ENCODE measurements at regions not wholly inside any gene's neighbourhood (a gene's known extent, or its start where the extent isn't known, plus 50 kb on each side); places are given as distances from the start of the nearest gene placed in this dataset.

- in situ Hi-C loops (cut with HindIII; ENCODE audit: low pct_unique_long_range_greater_than_20kb, low sequenced_read_pairs): no loop called here
- DNase-seq (ENCODE audit: low read depth): no peak
Measured at GRCh38 chr4:148773313-148773712, 331.1 kb upstream of the NR3C2 start.

GRCh38 chr4:148770848-148771247 is 328.6 kb upstream of the NR3C2 start:
- in situ Hi-C loops (cut with HindIII; ENCODE audit: low pct_unique_long_range_greater_than_20kb, low sequenced_read_pairs): no loop called here
- DNase-seq (ENCODE audit: low read depth): no peak

- in situ Hi-C loops (cut with HindIII; ENCODE audit: low pct_unique_long_range_greater_than_20kb, low sequenced_read_pairs): no loop called here
Measured at GRCh38 chr4:148770377-148770776, 328.2 kb upstream of the NR3C2 start.

DNA sequence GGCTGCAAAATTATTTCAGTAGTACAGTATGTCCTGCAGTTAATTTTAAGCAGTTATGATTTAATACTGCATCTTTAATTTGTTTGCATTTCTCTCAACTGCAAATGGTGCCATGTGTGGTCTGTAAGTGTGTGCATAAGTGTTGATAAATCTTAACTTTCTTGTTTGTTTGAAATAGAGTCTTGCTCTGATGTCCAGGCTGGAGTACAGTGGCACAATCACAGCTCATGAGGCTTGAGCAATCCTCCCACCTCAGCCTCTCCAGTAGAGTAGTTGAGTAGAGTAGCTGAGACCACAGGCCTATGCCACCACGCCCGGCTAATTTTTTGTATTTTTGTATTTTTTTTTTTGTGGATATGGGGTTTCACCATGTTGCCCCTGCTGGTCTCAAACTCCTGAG is 322.5 kb upstream of the NR3C2 start:
- DNase-seq (ENCODE audit: low read depth): no peak
- in situ Hi-C loops (cut with HindIII; ENCODE audit: low pct_unique_long_range_greater_than_20kb, low sequenced_read_pairs): no loop called here

More at GRCh38 chr4:148770377-148770776, 328.2 kb upstream of the NR3C2 start:
- no peak for DNase-seq (ENCODE audit: low read depth)

DNA sequence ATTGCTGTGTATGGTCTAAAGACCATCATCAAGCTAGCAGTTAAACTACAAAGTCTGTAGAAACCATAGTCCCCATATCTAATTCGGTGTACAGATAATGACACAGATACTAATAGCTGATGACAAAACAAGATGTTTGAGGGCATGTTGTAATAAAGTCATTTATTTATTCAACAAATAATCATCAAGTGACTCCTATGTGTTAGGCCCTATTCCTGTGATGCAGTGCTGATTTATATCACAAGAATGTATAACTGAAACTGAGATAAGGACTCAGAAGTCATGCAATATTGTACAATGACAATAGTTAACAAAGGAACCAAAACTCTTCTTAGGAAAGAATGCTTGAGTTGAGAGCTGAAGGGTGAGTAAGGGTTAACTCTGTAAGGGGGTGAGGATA is 315.0 kb upstream of the NR3C2 start:
- in situ Hi-C loops (cut with HindIII; ENCODE audit: low pct_unique_long_range_greater_than_20kb, low sequenced_read_pairs): no loop called here
- DNase-seq (ENCODE audit: low read depth): no peak

DNA sequence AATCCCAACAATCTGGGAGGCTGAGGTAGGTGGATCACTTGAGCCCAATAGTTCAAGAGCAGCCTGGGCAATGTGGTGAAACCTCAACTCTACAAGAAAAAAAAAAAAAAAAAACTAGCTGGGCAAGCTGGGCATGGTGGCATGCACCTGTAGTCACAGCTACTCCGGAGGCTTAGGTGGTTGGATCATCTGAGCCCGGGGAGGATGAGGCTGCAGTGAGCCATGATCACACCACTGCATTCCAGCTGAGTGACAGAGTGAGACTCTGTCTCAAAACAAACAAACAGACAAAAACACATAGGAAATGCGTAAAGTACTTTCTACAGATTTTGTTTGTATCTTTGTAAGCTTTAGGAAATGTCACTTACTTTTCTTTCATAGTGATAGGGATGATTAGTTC is 307.2 kb upstream of the NR3C2 start:
- peak; percentile 23 for DNase-seq (ENCODE audit: low read depth)
- in situ Hi-C loops (cut with HindIII; ENCODE audit: low pct_unique_long_range_greater_than_20kb, low sequenced_read_pairs): no loop called here

DNA sequence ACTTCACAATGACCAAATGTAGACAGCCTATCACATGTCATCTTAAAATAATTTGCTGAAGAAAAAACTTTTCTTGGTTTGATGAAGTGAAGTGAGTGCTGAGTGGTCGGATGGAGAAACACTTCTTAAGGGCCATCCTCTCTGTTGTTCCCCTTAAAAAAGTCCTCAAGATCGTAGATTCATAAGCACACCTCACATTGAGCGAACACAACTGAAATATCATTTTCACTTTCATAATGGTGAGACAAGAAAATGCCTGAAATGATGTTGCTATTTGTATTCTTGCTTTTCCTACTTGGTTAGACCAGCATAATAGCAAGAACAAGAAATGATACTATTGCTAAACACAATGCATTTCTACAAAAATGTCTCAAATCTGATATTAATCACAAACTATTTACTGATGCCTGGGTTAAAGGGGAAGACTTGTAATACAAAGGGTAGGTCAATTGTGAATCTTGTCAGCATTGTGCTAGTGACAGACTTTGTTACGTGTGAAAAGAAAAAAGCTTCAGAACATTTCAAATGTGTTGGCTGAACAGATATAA is 305.6 kb upstream of the NR3C2 start:
- in situ Hi-C loops (cut with HindIII; ENCODE audit: low pct_unique_long_range_greater_than_20kb, low sequenced_read_pairs): no loop called here
- no peak for DNase-seq (ENCODE audit: low read depth)

GRCh38 chr4:148740701-148741100 is 298.5 kb upstream of the NR3C2 start:
- DNase-seq (ENCODE audit: low read depth): no peak
- in situ Hi-C loops (cut with HindIII; ENCODE audit: low pct_unique_long_range_greater_than_20kb, low sequenced_read_pairs): no loop called here

- in situ Hi-C loops (cut with HindIII; ENCODE audit: low pct_unique_long_range_greater_than_20kb, low sequenced_read_pairs): no loop called here
- no peak for DNase-seq (ENCODE audit: low read depth)
Measured at GRCh38 chr4:148737061-148737770, 295.0 kb upstream of the NR3C2 start.

GRCh38 chr4:148735432-148736155 is 293.4 kb upstream of the NR3C2 start:
- DNase-seq (ENCODE audit: low read depth): no peak
- in situ Hi-C loops (cut with HindIII; ENCODE audit: low pct_unique_long_range_greater_than_20kb, low sequenced_read_pairs): no loop called here

GRCh38 chr4:148730766-148731165 is 288.6 kb upstream of the NR3C2 start:
- no peak for DNase-seq (ENCODE audit: low read depth)
- in situ Hi-C loops (cut with HindIII; ENCODE audit: low pct_unique_long_range_greater_than_20kb, low sequenced_read_pairs): no loop called here

- no peak for DNase-seq (ENCODE audit: low read depth)
- in situ Hi-C loops (cut with HindIII; ENCODE audit: low pct_unique_long_range_greater_than_20kb, low sequenced_read_pairs): no loop called here
Measured at GRCh38 chr4:148730082-148730640, 287.9 kb upstream of the NR3C2 start.

DNA sequence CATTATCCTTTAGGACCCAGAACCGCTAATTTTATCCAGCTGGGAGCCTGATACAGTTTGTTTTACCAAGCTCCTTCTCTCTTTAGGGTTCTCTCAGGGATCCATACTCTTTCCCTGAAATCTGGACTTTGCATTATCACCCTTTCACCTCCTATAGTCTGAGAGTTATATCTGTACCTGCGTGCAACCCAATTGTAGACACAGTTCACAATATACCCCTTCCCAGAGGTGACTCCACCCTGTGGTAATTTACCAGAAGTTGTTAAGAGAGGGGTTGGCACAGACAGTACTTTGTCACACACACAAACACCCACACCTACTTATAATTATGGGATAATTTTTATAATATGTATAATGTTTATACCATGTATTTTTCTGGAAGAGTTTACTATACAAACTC is 275.8 kb upstream of the NR3C2 start:
- in situ Hi-C loops (cut with HindIII; ENCODE audit: low pct_unique_long_range_greater_than_20kb, low sequenced_read_pairs): no loop called here
- no peak for DNase-seq (ENCODE audit: low read depth)

GRCh38 chr4:148716431-148717052 is 274.3 kb upstream of the NR3C2 start:
- in situ Hi-C loops (cut with HindIII; ENCODE audit: low pct_unique_long_range_greater_than_20kb, low sequenced_read_pairs): no loop called here
- DNase-seq (ENCODE audit: low read depth): peak; percentile 41

DNA sequence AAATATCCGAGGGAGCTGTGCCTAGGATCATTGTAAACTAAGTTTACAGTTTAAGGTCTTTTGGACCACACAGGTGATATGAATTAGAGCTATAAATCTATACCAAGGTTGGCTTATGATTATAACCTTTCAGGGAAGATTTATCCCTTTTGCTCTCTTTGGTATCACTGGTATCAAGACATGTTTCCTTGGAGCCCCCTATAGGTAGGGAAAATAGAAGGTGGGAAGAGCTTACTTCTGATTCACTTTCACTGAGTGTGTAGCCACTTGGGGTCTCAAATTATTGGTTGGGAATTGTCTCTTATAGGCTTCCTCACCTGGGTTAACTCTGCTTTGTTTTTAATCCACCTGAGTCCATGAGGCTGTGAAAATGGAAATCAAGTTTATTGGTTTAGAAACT is 262.1 kb upstream of the NR3C2 start:
- in situ Hi-C loops (cut with HindIII; ENCODE audit: low pct_unique_long_range_greater_than_20kb, low sequenced_read_pairs): no loop called here
- DNase-seq (ENCODE audit: low read depth): no peak

GRCh38 chr4:148694702-148695101 is 252.5 kb upstream of the NR3C2 start:
- DNase-seq (ENCODE audit: low read depth): no peak
- in situ Hi-C loops (cut with HindIII; ENCODE audit: low pct_unique_long_range_greater_than_20kb, low sequenced_read_pairs): no loop called here

DNA sequence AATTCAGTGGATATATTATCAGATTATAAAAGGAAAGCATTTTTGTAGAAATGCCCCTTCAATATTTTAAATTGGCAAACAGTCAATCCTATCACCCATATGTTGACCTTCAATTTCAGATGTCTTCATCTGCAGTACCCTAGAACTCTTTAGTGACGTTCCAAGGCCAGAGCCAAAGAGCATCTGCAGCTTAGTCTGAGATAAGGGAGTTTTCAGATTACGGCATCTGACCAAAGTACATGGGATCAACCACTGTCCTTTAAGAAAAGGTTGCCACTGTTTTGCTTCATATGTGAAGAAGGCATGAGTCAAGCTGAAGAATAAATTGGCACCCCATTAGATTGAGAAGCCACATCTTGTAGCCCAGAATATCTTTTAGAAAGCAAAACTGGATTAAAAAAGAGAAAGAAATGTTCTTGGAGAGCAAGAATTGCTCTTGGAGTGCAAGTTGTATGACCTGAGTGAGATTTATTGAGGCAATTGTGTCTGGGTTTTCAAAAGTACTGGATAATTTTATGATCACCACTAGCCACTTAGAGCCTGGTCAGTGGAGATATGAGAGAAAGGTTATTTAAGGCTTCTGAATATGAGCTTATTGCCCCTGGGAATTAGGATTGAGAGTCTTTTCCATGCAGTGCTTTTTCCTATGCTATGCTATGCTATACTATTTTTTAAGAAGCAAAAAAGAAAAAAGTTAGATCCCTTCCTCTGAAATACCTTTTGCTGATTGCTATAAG is 251.9 kb upstream of the NR3C2 start:
- in situ Hi-C loops (cut with HindIII; ENCODE audit: low pct_unique_long_range_greater_than_20kb, low sequenced_read_pairs): no loop called here

DNA sequence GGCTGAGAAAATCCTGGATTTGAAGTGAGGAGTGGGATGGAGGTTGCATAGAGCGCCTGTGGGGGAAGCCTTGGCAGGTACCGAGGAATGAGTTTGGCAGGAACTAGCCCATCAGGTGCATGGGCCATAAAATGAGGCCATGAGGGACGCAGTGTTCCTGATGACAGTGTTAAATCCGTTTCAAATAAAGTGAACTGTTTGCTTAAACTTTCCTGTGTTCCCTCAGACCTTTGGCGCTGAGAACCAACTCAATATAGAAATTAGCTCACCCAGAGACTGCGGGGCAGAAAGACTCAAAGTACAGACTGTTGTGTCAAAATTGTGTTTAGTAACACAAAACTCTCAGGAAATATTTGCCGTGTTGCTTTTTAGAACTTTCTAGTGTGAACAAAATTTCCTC is 250.0 kb upstream of the NR3C2 start:
- DNase-seq (ENCODE audit: low read depth): no peak
- in situ Hi-C loops (cut with HindIII; ENCODE audit: low pct_unique_long_range_greater_than_20kb, low sequenced_read_pairs): no loop called here

More for the DNA sequence above, 251.9 kb upstream of the NR3C2 start:
- DNase-seq (ENCODE audit: low read depth): no peak
